Activated naive CD4-positive, alpha-beta T cell treated with Interleukin-2 at 50 U/mL for 16 hours (primary cell): ENCODE measurements at regions not wholly inside any gene's neighbourhood (a gene's known extent, or its start where the extent isn't known, plus 50 kb on each side); places are given as distances from the start of the nearest gene placed in this dataset.
"Not testable (repeated sequence)": the region's sequence is repeated elsewhere in the genome, so short reads cannot be mapped to it uniquely, and the experiment has no call there.

ENCODE experiments used
- DNase-seq: peaks from one replicate; pipeline ENCODE4 v3.0.0-alpha.2; 2020

DNA sequence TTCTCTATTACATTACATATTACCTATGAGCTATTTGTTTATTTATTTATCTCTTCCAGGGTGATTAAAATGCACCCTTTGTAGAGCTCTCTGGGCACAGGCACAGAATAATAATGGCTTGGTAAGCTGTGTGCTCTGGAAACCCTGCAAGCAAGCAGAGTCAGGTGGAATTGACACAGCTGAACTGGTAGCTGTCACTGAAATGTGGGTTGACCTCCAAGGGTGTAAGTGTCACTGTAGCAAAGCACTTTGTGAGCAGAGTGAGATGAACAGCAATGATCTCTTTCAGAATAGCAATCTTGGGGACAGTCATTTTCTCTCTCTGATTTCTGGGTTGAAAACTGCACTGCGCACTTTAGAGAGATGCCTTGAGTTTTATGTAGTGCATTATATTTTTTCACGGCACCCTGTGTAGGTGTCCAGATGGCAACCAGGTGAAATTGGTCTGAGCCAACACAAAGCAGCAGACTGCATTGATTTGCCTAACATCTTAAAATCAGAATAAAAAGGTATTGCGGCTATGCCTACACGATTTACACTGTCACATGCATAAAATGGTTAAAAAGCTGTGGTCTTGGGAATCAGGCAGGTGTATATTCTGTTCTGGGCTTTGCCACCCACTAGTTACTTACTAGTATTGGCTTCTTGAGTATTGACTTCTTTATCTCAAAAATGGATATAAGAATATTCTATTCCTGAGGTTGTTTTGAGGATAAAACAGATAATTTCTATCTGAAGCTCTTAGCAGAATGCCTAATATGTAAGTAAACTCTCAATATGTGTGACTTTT, 450.3 kb downstream of the RAPGEF2 start:
- no peak for DNase-seq

DNA sequence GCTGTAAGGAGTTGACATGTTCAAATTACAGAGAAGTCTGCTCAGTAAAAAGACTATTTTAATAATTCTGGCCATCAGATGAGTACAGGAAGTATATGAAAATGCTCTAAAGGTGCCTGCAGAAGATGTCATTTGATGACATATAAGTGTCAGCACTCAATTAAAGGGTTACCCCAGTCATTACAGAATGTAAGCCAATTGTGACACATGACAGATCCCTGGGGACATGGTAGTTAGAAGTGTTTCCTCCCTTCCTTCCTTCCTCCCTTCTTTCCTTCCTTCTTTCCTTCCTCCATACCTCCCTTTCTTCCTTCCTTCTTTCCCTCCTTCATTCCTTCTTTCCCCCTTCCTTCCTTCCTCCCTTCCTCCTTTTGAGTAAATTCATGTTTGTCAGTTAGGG, 453.0 kb downstream of the RAPGEF2 start:
- DNase-seq, result no peak

GRCh38 chr4:159562366-159562765, 459.5 kb downstream of the RAPGEF2 start:
- DNase-seq, result no peak

GRCh38 chr4:159563257-159563656, 460.4 kb downstream of the RAPGEF2 start:
- no peak for DNase-seq

GRCh38 chr4:159564615-159565014, 461.7 kb downstream of the RAPGEF2 start:
- DNase-seq, result no peak

- DNase-seq, result no peak
These were observed 463.9 kb downstream of the RAPGEF2 start for GRCh38 chr4:159566786-159567185.

DNA sequence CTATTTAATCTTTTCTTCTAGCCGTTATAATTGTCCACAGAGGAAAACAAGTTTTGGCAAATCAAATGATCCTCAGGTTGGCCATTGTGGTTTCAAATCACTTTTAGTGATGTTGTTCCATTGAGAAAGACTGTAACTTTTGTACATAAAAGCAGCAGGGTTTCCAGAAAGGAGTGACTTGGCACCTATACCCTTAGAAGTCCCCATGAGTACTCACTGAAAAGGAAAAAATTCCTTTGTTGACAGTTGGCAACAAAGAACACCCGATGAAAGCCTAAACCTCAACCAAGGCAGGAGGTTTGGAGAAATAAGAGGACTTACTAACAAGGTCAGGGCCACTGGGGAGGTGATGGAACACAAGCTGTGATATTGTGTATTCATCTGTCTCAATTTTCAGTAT, 474.4 kb downstream of the RAPGEF2 start:
- DNase-seq, result no peak

- DNase-seq, result no peak
These were observed 479.8 kb downstream of the RAPGEF2 start for GRCh38 chr4:159582685-159583084.

- no peak for DNase-seq
These were observed 490.1 kb downstream of the RAPGEF2 start for GRCh38 chr4:159592898-159593556.

- DNase-seq, result no peak
These were observed 490.8 kb downstream of the RAPGEF2 start for GRCh38 chr4:159593681-159594080.

DNA sequence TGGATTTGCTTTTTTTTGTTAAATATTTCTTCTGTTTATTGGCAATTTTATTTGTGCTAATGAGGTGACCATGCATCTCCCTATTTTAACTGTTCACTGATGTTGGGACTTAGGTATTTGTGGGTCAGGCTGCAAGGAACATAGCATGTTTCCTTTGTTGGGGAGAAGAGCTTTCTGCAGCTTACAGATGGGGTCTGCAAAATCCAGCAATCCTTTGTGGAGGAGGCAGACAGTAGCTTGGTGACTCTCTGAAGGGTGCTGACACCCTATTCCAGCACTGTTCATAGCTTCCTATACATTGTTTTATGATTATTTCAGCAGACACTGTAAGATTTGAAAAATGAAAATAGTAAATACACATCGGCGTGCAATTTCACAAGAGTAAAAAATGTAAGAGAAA, 491.7 kb downstream of the RAPGEF2 start:
- no peak for DNase-seq

- DNase-seq, result not testable (repeated sequence)
These were observed 492.2 kb downstream of the RAPGEF2 start for GRCh38 chr4:159595101-159595500.

- DNase-seq, result no peak
These were observed 495.7 kb downstream of the RAPGEF2 start for GRCh38 chr4:159598602-159599001.

GRCh38 chr4:159600061-159600460, 497.2 kb downstream of the RAPGEF2 start:
- no peak for DNase-seq

- no peak for DNase-seq
These were observed 501.9 kb downstream of the RAPGEF2 start for GRCh38 chr4:159604781-159605180.

- no peak for DNase-seq
These were observed 504.0 kb downstream of the RAPGEF2 start for GRCh38 chr4:159606835-159607234.

- DNase-seq, result no peak
These were observed 504.9 kb downstream of the RAPGEF2 start for GRCh38 chr4:159607809-159608208.

GRCh38 chr4:159608436-159608835, 505.6 kb downstream of the RAPGEF2 start:
- DNase-seq, result no peak

- DNase-seq, result no peak
These were observed 529.2 kb downstream of the RAPGEF2 start for GRCh38 chr4:159632031-159632430.

DNA sequence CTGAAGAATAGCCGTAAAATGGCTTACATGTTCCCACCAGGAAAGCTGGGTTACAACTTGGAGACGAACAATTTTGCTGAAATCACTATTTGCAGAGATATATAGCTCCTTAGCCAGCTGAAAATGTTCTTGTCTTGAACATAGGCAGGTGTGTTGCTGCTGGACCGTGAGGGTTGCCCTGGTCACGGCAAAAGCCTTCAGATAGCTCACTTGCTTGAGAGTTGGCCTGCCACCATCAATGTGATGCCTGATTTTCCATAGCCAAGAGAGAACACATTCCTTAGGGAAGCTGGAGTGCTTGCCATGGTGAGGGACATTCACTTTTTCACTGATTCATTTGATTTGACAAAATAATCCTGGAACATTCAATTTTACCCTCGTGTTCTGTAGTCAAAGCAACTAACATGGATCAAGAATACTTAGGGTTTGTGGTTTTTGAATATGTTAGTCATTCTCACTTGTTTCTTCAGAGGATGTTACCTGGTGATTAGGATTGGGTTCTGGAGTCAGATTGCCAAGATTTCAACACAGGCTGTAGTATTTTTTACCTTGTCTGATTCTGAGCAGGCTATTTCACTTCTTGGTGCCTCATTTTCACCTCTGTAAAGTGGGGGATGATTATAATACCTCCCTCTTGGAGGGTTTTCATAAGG, 536.9 kb downstream of the RAPGEF2 start:
- no peak for DNase-seq

DNA sequence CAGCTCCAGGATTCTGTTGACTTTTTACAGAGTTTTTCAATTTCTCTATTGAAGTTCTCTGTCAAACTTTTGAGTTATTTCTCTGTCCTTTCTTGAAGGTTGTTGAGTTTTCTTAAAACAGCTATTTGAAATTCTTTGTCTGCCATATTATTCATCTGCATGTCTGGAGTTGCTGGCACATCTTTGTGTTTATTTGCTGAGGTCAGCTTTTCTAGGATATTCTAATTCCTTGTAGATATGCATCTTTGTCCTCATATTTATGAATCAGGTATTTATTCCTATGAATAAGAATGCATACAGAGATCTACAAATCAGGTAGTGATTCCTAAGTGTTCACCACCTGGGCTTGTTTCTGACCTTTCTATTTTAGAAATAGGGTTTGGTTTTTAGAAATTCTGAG, 546.4 kb downstream of the RAPGEF2 start:
- DNase-seq, result no peak

DNA sequence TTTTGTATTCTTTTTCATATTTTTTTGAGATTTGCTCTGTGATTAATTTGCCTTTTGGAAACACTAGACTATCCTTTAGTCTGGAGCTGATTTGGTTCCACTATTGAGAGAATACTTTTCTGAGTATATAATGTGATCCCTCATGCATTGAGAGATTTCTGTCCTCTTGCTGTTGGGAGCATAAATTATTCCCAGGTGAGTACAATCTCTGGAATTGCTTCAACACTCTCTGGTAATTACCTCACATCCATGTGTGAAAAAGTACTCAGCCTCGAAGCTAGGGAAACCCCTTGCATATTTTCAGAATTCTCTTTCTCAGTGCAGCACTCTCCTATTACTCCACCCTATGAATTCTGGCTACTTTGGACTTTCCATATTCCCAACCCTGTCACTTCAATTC, 550.0 kb downstream of the RAPGEF2 start:
- DNase-seq, result no peak

DNA sequence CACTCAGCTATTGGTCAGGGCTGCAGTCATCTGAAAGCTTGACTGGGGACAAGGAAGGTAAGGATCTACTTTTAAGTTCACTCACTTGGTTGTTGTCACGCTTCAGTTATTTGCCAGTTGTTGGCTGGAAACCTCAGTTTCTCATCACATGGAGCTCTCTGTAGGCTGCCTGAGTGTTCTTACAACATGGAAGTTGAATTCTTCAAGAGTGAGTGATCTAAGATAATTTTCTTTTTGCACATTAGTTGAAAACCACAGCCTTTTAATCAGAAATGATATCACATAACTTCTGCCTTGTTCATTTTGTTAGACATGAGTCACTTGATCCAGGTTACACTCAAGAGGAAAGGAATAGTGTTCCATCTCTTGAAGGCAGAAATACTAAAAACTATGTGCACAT, 552.7 kb downstream of the RAPGEF2 start:
- DNase-seq, result no peak

- DNase-seq, result no peak
These were observed 566.2 kb downstream of the RAPGEF2 start for GRCh38 chr4:159669094-159669493.
